DMS153 (cell line): ENCODE measurements at regions not wholly inside any gene's neighbourhood (a gene's known extent, or its start where the extent isn't known, plus 50 kb on each side); places are given as distances from the start of the nearest gene placed in this dataset.
A peak's percentile ranks its signal among the peaks of the same experiment; 100 is the strongest.
"Not testable (repeated sequence)": the region's sequence is repeated elsewhere in the genome, so short reads cannot be mapped to it uniquely, and the experiment has no call there.

ENCODE experiments used
- DNase-seq: peaks from one replicate; lab custom pipeline; 2025; lab: John Stamatoyannopoulos, UW

DNA sequence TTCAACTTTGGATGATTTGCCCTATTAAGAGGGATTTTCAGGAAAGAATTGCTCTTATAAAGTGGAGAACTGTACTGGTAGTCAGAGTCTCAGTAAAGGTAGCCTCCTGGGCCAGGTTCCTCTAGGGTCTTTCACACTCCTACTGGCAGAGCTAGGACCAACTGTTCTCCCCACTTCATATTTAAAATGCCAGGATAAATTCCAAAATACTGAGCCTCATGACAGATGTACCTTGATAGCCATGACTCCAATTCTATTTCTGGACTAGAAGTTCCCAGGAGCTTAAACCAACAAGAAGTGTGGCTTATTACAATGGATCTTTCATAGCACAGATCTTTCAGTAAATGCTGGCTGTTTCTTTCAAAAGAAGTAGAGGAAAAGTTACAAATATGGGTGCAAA lies 126.5 kb downstream of the C12orf75 start:
- DNase-seq, result no peak

DNA sequence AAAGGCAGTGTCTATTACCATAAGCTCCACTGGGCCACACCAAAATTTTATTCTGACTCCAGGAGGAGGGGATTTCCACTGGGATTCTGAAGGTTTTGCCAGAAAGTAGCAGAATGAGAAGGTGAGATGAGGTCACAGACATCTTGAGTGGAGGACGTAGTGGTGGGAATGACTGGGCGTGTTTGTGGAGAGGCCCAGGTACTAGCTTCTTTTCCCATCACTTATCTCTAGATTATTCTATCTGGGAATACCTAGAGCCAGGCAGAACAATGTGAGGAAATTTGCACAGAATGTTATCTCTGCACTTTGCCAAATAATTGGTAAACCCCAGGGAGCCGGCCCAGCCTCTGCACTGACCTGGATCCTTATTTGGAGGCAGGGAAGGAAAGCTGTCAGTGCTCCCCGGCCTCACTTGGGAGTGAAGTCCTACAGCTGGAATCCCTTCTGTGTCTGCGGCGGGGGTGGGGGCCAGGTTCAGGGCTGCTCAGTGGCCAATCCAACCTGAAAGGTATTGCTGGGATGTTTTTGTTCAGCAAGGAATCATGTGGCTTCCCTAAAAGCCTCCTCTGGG lies 129.4 kb downstream of the C12orf75 start:
- no peak for DNase-seq

DNA sequence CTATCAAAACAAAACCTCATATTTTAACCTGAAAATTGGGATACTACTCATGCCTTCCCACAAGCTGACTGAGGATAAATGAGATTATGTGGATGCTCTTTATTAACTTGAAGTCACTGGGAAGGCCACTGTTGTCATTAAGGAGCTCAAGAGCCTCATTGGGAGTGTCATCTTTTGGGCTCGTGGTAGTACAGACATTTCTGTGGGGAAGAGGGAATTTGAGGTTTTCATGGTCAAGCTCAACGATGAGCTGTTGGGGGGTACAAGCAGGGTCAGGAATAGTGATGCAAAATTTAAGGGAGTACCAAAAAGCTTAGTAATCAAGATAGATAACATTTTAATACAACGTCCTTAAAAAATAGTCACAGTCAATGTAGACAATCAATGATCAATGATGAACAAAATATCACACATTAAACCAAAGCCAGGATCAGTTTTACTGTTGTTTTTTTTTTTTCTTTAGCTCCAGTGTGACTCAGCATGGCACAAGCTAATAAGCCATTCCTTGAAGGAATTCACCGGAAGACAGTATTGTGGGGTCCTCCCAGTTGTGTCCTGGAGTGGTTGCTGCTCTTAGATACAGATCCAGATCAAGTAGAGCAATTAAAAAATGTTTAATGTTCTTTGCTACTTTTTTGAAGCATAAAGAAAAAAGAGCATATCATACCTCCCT lies 130.9 kb downstream of the C12orf75 start:
- no peak for DNase-seq

DNA sequence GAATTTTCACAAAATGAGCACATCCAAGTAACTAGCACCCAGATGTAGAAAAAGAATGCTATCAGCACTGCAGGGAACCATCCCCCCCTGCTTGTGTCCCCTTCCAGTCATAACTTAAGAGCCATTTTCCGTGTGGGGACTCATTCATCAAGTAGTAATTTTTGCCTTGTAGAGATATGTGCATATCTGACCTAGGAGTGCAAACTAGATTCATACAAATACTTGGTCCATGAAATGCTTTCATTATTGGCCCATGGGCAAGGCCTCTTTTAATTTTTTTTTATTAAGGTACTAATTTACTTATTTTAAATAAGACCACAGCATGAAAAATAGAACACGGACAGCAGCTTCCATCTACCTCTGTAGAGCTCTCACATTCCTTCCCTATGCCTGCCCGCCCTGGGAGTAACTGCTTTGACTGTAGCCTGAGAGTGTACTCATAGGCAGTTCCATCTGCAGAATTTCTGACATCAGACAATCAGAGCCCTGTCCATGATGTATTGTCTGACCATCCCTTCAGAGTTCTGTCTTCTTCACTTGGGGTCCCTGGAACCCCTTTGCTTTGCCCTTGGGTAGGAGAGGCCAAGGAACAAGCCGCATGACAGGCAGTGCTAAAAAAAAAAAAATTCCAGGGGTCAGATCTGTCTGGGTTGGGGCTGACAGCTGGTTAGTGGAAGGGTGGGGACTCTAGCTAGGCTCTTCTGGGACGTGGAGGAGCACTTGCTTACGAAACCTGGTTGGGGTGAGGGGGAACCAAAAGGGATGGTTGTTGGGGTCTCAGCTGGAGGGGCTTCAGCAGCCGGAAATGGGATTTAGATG lies 131.7 kb downstream of the C12orf75 start:
- no peak for DNase-seq

DNA sequence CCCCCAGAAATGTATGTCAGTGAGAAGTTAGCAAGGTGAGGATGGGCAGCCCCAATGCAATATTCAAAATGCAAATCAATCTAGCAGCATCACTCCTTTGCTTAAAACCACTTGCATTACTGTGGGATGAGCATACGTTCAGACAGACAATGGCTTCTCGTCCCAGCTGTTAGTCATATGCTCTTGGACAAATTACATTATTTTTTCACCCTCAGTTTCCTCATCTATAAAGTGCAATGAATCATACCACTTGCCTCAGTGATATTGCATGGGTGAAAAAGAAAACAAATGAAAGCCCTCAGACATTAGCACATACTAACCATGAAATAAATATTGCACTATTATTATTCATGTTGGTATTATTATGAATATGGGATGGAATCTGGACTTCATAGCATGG lies 132.3 kb downstream of the C12orf75 start:
- DNase-seq, result no peak

DNA sequence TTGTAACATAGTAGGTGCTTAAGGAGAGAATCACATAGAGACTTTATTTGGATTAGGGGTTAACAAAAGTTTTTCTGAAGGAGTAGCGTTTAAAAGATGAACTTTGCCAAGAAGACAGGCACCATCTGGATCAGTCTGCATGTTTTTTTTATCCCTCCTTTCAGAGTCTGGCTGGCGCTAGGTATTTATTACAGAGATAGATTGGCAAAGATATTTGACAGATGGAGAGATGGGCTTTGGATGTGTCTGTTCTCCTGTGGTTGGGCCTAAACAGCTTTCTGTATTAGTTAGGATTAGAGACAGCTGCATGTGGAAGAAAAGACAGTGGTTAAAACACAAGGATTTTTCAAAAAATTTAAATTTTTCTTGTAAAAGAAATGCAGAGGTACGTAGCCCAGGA lies 133.9 kb downstream of the C12orf75 start:
- no peak for DNase-seq

DNA sequence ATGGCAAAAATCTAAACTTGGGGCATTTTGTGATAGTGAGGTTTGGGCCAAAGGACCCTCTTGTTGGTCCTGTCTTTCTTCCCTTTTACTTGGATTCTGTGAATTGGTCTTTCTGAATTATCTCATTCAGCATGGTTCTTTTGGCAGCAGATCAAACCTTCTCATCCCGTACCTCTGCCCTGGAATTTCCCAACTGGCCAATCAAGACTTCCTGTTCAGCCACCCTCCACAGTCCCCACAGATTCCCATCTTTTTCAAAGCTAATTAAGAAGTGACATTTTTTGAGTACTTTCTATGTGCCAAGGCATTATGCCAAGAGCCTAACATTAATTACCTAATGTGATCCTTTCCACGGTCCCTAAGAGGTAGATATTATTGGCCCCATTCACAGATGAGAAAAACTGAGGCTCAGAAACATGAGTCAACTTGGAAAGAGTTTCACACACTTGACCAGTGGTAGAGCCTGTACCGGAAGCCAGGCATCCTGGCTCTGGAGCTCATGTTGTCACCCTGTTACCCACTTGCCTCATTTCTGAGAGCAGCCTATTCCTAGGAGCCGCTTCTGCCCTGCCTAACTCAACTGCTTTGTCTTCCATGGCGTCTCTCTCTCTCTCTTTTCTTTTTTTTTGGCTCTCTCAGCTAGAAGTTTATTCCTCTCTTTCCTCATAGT lies 135.9 kb downstream of the C12orf75 start:
- DNase-seq, result no peak

DNA sequence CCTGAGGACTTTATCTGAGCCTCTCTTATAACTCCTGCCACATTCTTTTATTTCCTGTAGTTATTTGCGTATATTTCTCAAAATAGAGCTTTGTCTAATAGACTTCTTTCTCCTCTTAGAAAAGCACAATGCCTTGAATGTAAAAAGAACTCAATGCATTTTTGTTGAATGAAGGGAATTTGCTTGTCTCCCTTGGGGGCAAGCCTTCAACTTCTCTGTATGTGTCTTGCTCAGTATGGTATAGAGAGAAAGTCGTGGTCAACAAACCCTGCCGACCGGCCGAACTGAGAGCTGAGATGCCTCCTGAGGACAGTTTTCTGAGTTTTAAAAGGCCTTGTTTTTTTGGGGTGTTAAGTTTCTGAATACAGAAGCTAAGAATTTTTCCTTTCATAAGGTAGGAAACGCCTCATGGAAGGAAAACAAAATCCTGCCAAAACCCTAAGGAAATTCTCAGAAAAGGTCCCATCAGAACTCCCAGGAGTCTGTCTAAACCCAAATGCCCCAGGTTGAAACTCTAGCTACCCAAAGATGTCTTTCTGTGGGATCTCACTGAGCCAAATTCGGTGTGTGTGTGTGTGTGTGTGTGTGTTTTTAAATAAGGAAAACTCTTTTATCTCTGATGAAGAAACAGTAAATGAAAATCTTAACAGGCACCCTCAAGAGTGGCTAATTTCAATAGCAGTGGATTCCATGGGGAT lies 136.6 kb downstream of the C12orf75 start:
- no peak for DNase-seq

DNA sequence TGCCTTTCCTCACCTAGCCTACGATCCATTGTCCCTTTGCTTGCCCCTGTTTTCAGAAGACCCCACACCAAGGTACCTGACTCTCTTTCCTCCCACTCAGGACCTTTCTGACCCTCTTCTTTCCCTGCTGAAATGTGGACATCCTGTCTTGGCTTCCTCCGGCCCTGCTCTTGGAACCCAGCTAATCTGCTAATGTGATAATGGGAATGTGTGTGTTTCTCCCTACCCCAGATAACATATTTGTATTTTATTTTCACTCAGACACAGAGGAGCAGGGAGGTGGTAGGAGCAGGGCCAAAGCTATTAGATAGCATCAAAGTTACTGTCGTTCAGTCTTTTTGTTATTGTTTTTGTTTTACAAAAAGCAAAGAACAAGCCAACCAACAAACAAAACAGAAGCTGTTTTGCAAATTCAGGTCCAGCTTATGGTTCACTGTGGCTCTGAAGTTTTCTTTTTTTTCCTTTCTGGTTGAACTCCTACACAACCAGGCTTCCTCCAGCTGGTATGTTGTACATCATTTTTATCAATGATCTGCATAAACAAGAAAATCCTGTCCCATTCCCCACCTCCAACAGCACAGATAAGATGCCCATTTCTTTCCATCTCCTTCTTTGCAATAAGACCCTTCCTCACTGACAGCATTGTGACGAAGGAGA lies 137.3 kb downstream of the C12orf75 start:
- no peak for DNase-seq

DNA sequence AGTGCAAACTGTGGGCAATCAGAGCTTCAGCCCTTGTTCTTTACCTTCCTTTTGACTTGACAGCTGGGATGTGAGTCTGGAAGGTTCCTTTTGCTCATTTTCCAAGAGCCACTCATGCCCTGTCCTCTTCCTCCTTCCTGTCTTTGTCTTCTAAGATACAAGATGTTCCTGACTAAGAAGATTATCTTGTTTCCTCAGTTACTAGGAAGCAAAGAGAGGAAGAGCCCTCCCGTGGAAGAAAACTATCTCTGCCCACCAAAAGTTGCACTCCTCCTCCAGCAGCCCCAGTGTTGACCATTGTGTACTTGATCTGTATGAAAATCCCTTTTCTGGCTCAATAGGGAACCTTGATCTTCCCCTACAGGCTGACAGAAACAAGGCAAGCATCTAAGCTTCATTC lies 138.0 kb downstream of the C12orf75 start:
- DNase-seq, result no peak

DNA sequence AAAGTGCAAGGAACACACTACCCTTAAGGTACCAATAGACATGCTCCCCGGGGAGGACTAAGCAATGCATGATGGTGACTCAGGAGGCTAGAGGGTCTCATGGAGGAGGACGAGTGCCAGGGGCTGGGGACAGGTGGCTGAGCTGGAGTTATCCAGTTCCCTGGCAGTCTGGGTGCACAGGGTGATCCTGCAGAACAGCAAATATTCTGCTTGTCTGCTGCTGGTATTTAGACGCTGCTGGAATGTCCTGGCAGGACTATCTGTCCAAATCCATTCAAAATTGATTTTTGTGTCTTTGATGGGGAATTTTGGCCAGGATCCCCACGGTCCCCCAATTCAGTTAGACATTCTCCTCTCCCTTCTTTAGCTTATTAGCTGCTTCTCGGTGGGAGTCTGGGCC lies 138.7 kb downstream of the C12orf75 start:
- DNase-seq, result no peak

DNA sequence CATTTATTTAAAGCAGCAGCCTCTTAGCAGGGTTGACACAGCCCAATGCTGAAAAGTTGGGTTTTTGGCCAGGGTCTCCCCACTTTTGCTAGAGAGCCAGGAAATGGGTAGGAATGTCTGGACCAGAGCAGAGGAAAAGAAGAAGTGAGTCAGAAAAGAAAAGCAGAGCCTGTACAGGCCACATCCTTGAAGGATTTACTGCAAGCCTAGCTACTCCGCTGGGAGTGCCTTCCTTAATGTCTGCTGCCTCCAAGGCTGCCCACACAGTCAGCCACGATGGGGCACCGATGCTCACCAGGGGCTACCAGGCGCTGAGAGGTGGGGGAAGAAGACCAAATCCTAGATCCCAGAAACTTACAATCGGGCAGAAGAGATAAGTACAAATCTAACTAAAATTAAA lies 139.2 kb downstream of the C12orf75 start:
- no peak for DNase-seq

DNA sequence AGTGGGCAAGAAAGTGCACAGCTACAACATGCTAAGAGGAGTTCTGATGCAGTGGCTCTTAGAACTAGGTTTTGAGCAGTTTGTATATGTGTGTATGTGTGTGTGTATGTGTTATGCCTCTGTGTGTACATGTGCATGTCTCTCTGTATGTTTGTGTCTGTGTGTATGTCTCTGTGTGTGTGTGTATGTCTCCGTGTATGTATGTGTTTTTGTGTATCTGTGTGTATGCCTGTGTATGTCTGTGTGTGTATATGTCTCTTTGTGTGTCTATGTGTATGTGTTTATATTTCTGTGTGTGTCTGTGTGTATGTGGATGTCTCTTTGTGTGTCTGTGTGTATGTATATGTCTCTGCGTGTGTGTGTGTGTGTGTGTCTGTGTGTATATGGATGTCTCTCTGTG lies 139.6 kb downstream of the C12orf75 start:
- DNase-seq, result no peak

DNA sequence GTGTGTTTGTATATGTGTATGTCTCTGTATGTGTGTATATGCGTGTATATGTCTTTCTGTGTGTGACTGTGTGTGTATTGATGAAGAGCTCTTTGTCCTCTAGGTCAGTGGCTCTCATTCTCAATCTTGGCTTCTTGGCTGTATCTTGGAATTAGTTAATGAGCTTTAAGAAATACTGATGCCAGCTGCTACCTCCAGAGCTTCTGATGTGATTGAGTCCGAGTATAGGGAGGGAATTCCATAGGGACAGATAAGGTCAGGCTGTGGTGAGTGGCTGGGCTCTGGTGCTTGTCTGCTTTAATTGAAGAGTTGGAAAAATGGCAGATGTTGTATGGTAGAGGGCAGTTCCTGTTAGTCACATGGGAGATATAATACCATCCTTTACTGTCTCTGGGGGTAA lies 140.1 kb downstream of the C12orf75 start:
- DNase-seq, result no peak

DNA sequence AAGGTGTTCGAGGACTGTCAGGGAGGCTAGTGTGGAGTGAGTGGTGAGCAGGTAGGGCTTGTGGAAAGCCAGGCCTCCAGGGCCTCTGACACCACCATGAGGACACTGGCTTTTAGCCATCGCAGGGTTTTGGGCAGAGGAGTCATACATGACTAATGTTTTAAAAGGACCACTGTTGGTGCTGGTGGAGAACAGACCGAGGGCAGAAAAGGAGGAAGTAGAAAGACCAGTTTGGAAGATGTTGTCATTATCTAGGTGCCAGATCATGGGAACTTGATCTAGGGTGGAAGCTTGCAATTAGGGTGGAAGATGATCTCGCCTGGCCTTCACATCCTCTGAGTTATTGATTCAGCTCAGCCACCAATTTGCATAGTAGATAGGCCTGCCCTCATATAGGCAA lies 144.2 kb downstream of the C12orf75 start:
- DNase-seq, result no peak

DNA sequence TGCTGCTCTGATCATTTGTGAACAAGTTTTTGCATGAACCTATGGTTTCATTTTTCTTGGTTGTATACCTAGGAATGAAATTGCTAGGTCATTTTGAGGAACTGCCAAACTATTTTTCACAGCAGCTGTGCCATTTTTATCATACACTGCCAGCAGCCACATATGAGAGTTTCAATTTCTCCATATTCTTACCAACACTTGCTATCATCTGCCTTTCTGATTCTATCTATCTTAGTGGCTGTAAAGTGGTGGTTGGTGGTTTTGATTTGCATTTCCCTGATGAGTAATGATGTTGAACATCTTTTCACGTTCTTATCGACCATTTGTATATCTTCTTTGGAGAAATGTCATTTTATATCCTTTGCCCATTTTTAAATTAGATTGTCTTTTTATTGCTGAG lies 146.1 kb downstream of the C12orf75 start:
- no peak for DNase-seq

DNA sequence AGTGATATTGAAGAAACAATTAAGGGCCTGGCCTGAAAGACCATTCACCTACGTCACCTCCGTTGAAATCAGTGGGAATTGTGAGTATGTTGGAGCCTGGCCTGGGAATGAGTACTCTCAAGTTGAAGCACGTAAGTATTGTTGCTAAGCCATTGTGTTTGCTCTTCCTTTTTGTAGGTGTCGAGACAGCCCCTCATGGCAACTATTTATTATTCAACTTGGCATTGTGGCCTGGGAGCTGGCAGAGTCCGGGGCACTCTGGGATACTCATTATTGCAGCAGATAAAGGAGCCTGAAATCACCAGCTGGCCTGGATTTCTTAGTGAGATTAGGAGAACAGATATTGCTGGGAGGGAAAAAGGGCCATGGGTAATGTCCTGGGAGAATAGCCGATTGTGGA lies 147.4 kb downstream of the C12orf75 start:
- DNase-seq, result peak; percentile 50

DNA sequence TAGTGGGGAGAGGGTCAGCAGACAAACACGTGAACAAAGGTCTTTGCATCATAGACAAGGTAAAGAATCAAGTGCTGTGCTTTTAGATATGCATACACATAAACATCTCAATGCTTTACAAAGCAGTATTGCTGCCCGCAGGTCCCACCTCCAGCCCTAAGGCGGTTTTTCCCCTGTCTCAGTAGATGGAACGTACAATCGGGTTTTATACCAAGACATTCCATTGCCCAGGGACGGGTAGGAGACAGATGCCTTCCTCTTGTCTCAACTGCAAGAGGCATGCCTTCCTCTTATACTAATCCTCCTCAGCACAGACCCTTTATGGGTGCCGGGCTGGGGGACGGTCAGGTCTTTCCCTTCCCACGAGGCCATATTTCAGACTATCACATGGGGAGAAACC lies 148.3 kb downstream of the C12orf75 start:
- DNase-seq, result not testable (repeated sequence)

DNA sequence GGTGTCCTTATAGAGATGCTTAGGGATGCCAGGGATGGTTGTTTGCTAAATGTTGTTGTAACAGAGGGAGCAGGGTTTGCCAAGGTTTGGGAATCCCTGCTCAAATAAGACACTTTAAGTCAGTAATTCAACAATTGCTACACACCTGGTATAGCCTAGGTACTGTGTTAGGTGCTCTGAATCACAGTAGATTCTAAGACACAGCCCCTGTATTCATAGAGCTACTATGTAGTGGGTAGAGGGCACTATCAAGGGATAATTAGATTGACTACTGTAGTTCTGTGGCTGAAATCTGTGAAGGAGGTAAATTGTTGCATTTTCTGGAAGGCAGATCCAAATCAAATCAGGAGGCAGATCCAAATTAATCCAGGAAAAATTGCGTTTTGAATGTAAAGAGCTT lies 149.2 kb downstream of the C12orf75 start:
- DNase-seq, result no peak

DNA sequence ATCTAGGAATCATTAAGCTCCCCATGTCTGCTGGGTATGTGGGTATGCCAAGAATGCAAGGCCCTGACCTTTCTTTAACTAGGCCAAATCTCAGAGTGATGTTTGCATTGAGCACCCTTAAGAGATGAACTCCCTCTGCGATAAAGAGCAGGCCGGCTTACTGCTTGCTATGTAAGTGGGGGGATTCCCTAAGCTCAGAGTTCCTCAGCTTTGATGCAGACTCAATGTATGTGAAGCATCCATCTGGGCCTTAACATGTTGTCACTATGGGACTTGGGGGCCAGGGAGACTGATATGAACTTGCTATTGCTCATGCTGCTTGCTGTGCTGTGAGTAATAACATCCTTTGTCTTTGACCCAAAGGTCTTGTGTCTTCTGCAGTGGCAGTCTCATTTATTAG lies 149.7 kb downstream of the C12orf75 start:
- DNase-seq, result no peak

DNA sequence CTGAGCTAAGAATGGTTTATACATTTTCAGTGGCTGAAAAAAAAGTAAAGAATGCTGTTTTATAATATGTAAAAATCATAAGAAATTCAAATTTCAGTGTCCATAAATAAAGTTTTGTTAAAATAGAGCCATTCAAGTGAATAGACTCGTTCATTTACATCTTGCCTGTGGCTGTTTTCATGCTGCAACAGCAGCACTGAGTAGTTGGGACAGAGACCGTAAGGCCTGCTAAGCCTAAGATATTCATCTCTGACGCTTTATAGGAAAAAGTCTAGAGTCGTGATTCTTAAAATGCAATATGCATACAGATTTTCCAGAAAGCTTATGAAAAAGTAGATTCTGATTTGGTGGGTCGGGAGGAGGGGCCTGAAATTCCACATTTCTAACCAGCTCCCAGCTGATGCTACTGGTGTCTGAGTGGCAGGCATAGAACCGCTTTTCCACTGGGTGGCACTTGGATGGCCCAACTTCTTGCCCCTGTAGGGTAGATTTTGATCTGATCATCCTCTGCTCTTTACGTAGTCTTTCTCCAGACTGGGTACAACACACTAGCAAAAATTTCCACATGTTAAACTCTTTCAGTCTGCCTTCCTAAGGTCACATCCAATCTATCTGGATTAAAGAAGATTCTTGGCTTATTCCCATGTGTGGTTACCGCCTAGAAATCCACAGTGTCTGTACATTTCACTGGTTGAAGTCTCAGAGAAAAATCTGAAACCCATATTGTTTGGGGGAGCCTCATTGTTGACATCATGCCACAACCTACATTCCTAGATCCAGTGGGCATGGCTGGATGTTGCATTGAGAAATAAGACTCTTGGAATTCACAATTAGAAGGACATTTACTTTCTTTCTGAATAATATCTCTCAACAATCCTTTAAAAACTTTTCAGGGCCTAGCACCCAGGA lies 151.2 kb downstream of the C12orf75 start:
- no peak for DNase-seq
